NAMALWA (cell line): ENCODE measurements at regions not wholly inside any gene's neighbourhood (a gene's known extent, or its start where the extent isn't known, plus 50 kb on each side); places are given as distances from the start of the nearest gene placed in this dataset.
A peak's percentile ranks its signal among the peaks of the same experiment; 100 is the strongest.

ENCODE experiments used
- DNase-seq: peaks from one replicate; pipeline ENCODE4 v3.0.0-alpha.2; 2015; ENCODE audit warnings: low spot score

GRCh38 chr18:48488388-48488850 lies 50.4 kb upstream of the CTIF start:
- no peak for DNase-seq

GRCh38 chr18:48486754-48487153 lies 52.1 kb upstream of the CTIF start:
- no peak for DNase-seq

- DNase-seq = no peak
Observed at GRCh38 chr18:48485828-48486405, 52.9 kb upstream of the CTIF start.

- DNase-seq = no peak
Observed at GRCh38 chr18:48481092-48481491, 57.7 kb upstream of the CTIF start.

GRCh38 chr18:48479531-48479930 lies 59.3 kb upstream of the CTIF start:
- DNase-seq = no peak

GRCh38 chr18:48477348-48477747 lies 61.5 kb upstream of the CTIF start:
- DNase-seq = no peak

- no peak for DNase-seq
Observed at GRCh38 chr18:48476550-48476917, 62.3 kb upstream of the CTIF start.

- peak; percentile 85 for DNase-seq
Observed at GRCh38 chr18:48475635-48476549, 62.9 kb upstream of the CTIF start.

- no peak for DNase-seq
Observed at GRCh38 chr18:48473816-48474215, 64.6 kb upstream of the ZBTB7C start.

GRCh38 chr18:48472610-48473009 lies 63.4 kb upstream of the ZBTB7C start:
- DNase-seq = no peak

GRCh38 chr18:48470484-48471180 lies 61.4 kb upstream of the ZBTB7C start:
- no peak for DNase-seq

- DNase-seq = no peak
Observed at GRCh38 chr18:48468151-48468550, 59.0 kb upstream of the ZBTB7C start.

GRCh38 chr18:48467231-48467630 lies 58.0 kb upstream of the ZBTB7C start:
- DNase-seq = no peak

GRCh38 chr18:48462510-48462909 lies 53.3 kb upstream of the ZBTB7C start:
- DNase-seq = no peak

GRCh38 chr18:48460929-48461583 lies 51.9 kb upstream of the ZBTB7C start:
- no peak for DNase-seq

- DNase-seq = no peak
Observed at GRCh38 chr18:48459465-48459864, 50.3 kb upstream of the ZBTB7C start.

GRCh38 chr18:48459016-48459415 lies 49.8 kb upstream of the ZBTB7C start:
- no peak for DNase-seq
